ENCODE measurements at regions not wholly inside any gene's neighbourhood (a gene's known extent, or its start where the extent isn't known, plus 50 kb on each side); places are given as distances from the start of the nearest gene placed in this dataset.
"Not testable (repeated sequence)": the region's sequence is repeated elsewhere in the genome, so short reads cannot be mapped to it uniquely, and the experiment has no call there.

GRCh38 chr2:10198482-10198881, 75.9 kb downstream of the RRM2 start:
- DNase-seq (ENCODE audit: low read depth), result not testable (repeated sequence)

- no peak for DNase-seq (ENCODE audit: low read depth)
Measured at GRCh38 chr2:10201201-10201600, 78.7 kb downstream of the RRM2 start.

- DNase-seq (ENCODE audit: low read depth), result no peak
Measured at GRCh38 chr2:10202131-10202665, 79.7 kb downstream of the RRM2 start.

GRCh38 chr2:10204326-10205161, 82.0 kb downstream of the RRM2 start:
- no peak for DNase-seq (ENCODE audit: low read depth)

- DNase-seq (ENCODE audit: low read depth), result no peak
Measured at GRCh38 chr2:10205162-10205475, 82.6 kb downstream of the RRM2 start.

- DNase-seq (ENCODE audit: low read depth), result no peak
Measured at GRCh38 chr2:10208736-10209135, 86.2 kb downstream of the RRM2 start.

- no peak for DNase-seq (ENCODE audit: low read depth)
Measured at GRCh38 chr2:10209406-10209935, 86.9 kb downstream of the RRM2 start.

GRCh38 chr2:10210336-10210735, 87.8 kb downstream of the RRM2 start:
- DNase-seq (ENCODE audit: low read depth), result no peak

- no peak for DNase-seq (ENCODE audit: low read depth)
Measured at GRCh38 chr2:10211844-10212422, 89.4 kb downstream of the RRM2 start.

- DNase-seq (ENCODE audit: low read depth), result no peak
Measured at GRCh38 chr2:10212827-10213226, 89.9 kb upstream of the HPCAL1 start.

- no peak for DNase-seq (ENCODE audit: low read depth)
Measured at GRCh38 chr2:10214179-10214578, 88.5 kb upstream of the HPCAL1 start.

GRCh38 chr2:10215393-10215935, 87.2 kb upstream of the HPCAL1 start:
- no peak for DNase-seq (ENCODE audit: low read depth)

GRCh38 chr2:10216677-10217488, 85.8 kb upstream of the HPCAL1 start:
- DNase-seq (ENCODE audit: low read depth), result no peak

GRCh38 chr2:10217489-10218435, 84.9 kb upstream of the HPCAL1 start:
- DNase-seq (ENCODE audit: low read depth), result no peak

- no peak for DNase-seq (ENCODE audit: low read depth)
Measured at GRCh38 chr2:10220045-10220901, 82.4 kb upstream of the HPCAL1 start.

- DNase-seq (ENCODE audit: low read depth), result no peak
Measured at GRCh38 chr2:10220902-10221391, 81.8 kb upstream of the HPCAL1 start.

- DNase-seq (ENCODE audit: low read depth), result no peak
Measured at GRCh38 chr2:10221443-10221842, 81.3 kb upstream of the HPCAL1 start.

- no peak for DNase-seq (ENCODE audit: low read depth)
Measured at GRCh38 chr2:10221976-10222870, 80.5 kb upstream of the HPCAL1 start.

- no peak for DNase-seq (ENCODE audit: low read depth)
Measured at GRCh38 chr2:10223471-10223870, 79.2 kb upstream of the HPCAL1 start.
